Eye (tissue), 1 donor: ENCODE measurements at regions not wholly inside any gene's neighbourhood (a gene's known extent, or its start where the extent isn't known, plus 50 kb on each side); places are given as distances from the start of the nearest gene placed in this dataset.
"Not testable (repeated sequence)": the region's sequence is repeated elsewhere in the genome, so short reads cannot be mapped to it uniquely, and the experiment has no call there.

Experiments used
- DNase-seq: peaks from one replicate; pipeline ENCODE4 v3.0.0-alpha.2; 2015

GRCh38 chr7:39826166-39826565 is 123.9 kb upstream of the CDK13 start:
- DNase-seq: peak; percentile 24

- DNase-seq: peak; percentile 32
Measured at GRCh38 chr7:39827571-39827970, 122.5 kb upstream of the CDK13 start.

DNA sequence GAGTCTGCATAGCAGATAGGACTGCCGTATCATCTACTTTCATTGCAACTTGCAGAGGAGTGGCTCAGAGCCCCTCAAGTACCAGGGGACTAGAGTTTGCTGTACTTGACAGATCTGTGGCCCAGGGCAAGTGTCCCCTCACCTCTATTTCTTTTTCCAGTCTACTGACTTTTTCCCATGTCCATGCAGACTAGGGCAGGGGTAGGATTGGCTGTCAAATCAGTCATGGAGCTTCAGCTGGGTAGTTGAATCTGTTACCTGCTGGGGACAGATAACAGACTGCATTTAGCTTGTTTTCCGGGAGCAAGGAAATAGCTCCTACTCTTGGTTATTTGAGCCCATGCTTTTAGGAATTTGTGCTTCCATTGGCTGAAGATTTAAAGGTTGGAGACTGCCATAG is 121.0 kb upstream of the CDK13 start:
- DNase-seq: no peak

DNA sequence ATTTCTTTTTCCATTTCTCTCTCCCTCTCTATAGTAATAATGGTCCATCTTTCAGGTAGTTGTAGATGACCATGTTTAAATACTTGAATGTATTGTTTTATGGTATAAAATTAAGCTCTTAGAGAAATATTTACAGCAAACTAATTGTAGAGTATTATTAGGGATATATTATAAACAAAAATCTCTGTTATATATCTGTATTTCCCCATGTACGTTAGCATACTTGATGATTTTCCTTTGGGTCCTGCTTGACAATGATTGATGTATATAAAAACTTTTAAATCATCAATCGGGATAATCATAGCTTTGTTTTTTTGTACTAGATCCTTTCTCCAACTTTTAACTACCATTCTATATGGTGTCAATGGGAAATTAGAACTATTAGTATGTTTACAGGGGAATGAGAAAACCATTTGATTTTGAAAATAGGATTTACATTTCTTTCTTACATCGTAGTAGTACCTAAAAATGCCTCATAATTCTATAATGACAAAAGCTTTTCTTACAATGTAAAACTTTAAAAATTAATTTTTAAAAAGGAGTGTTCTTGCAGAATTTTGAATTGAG is 117.5 kb upstream of the CDK13 start:
- no peak for DNase-seq

GRCh38 chr7:39833180-39833799 is 116.8 kb upstream of the CDK13 start:
- DNase-seq: peak; percentile 84

DNA sequence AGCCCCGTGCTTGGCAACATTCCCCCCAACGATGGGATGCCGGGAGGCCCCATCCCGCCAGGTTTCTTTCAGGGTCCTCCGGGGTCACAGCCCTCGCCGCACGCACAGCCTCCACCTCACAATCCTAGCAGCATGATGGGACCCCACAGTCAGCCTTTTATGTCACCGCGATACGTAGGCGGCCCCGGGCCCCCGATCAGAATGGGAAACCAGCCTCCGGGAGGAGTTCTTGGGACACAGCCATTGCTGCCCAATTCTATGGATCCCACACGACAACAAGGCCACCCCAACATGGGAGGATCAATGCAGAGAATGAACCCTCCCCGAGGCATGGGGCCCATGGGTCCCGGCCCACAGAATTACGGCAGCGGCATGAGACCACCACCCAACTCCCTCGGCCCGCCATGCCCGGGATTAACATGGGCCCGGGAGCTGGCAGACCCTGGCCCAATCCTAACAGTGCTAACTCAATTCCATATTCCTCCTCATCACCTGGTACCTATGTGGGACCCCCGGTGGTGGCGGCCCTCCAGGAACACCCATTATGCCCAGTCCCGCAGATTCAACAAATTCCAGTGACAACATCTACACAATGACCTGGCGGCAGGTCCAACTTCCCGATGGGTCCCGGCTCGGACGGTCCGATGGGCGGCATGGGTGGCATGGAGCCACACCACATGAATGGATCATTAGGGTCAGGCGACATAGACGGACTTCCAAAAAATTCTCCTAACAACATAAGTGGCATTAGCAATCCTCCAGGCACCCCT is 116.0 kb upstream of the CDK13 start:
- DNase-seq: peak; percentile 29

- no peak for DNase-seq
Measured at GRCh38 chr7:39838326-39838725, 111.7 kb upstream of the CDK13 start.

DNA sequence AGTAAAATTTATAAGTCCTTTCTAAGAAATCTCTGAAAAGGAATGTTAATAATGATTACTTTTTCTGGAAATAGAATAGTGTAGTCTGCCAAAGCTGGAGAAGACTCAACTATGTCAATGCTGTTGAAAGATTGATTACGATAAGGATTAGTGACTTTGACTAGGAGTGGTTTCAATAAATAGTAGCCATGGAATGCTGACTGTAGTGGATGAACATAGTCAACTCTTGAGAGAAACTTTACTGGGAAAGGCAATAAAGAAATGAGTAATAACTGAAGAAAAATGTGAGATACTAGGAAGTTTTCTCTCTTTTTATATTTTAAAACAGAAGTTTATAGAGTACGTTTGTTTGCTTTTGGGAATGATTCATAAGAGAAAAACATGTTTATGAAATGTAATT is 105.0 kb upstream of the CDK13 start:
- DNase-seq: no peak

GRCh38 chr7:39847227-39847626 is 102.8 kb upstream of the CDK13 start:
- DNase-seq: no peak

DNA sequence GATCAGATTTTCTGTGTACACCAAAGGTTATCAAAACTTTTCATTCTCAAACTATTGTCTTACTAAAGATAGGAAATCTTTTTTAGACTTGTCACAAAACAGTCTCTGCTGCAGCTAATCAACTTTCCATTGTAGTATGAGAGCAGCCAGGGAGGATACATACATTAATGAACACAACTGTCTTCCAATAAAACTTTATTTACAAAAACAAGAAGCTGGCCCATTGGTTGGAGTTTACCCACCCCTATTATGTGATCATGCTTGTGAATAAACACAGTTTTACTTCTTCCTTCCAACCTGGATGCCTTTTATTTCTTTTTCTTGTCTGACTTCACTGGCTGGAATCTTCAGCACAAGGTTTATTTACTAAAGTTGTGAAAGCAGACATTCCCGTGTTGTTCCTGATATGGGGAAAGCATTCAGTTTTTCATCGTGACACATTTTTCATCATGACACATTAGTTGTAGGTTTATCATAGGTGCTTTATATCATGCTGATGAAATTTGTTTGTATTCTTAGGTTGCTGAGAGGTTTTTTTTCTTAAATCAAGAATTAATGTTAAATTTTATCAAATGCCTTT is 98.5 kb upstream of the CDK13 start:
- DNase-seq: no peak

DNA sequence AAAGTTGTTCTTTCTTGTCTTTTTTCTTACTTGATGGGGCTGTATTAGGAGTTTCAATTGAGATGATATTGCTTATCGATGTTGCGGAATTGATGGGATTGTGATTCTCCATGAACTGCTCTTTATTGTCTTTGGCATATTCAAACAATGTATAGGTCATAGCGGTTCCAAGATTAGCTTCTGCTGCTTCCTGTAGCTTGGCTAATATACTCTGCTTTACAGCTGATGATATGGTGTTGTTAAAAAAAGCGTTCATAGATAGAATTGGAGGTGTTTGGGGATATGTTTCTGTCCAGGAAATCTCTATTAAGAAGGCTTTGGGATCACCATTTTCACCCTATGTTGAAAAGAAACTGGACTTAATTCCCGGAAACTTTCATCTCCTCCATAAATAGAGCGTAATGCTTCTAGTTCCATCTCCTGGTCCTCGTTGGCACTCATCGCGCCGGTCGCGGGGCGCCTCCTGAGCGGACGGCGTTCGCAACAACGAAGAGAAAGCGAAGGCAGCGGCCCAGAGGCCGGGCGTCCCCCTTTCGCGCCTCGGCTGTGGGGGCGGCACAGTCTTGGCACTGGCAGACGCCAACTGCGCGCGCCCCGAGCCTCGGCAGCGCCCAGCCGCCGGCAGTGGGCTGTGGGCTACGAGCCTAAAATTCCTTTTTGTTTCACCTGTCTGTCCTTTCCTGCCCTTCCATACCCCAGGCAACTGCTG is 95.3 kb upstream of the CDK13 start:
- DNase-seq: not testable (repeated sequence)

GRCh38 chr7:39855325-39855674 is 94.8 kb upstream of the CDK13 start:
- no peak for DNase-seq

- DNase-seq: not testable (repeated sequence)
Measured at GRCh38 chr7:39863675-39864322, 86.3 kb upstream of the CDK13 start.

GRCh38 chr7:39869888-39870522 is 80.1 kb upstream of the CDK13 start:
- DNase-seq: not testable (repeated sequence)

DNA sequence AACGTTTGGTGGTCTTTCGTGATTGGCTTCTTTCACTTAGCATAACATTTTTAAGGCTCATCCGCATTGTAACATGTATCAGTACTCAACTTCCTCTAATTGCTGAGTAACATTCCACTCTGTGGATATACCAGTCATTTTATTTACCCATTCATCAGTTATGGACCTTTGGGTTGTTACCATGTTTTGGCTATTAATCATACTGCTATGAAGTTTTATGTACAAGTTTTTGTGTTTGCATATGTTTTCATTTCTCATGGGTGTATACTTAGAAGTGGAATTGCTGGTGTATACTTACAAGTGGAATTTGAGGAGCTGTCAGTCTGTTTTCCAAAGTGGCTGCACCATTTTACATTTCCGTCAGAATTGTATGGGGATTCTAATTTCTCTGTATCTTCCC is 78.4 kb upstream of the CDK13 start:
- not testable (repeated sequence) for DNase-seq

GRCh38 chr7:39880556-39880955 is 69.5 kb upstream of the CDK13 start:
- DNase-seq: no peak

DNA sequence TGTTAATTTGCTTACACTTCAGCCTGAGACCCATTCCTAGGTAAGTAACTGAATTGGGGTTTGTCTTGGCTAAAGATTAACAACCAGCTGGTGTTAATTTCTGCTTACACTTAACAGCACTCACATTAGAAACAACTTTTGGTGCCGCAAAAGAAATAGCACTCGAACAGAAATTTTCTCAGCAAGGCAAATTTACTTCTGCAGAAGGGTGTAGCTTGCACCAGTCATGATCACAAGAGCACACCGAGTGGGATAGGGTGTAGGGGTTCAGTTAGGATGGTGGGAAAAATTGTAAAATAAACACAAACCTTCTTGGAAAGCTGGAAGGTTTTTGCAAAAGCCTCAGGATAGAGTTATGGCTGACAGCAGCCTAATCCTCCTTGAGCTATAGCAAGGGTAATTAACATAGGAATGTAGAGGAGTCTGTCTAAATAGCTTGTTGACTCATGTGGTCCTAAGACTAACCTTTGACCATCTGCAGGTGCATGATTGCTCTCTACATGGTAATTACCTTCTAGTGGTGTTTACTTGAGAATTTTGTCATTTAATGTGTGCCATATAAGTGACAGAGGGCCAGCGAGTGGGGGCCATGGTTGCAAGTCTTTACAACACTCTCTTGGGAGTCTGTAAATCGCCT is 67.8 kb upstream of the CDK13 start:
- no peak for DNase-seq

GRCh38 chr7:39883812-39884390 is 66.2 kb upstream of the CDK13 start:
- DNase-seq: no peak

GRCh38 chr7:39888171-39888853 is 61.7 kb upstream of the CDK13 start:
- no peak for DNase-seq

- DNase-seq: no peak
Measured at GRCh38 chr7:39890411-39890810, 59.6 kb upstream of the CDK13 start.

DNA sequence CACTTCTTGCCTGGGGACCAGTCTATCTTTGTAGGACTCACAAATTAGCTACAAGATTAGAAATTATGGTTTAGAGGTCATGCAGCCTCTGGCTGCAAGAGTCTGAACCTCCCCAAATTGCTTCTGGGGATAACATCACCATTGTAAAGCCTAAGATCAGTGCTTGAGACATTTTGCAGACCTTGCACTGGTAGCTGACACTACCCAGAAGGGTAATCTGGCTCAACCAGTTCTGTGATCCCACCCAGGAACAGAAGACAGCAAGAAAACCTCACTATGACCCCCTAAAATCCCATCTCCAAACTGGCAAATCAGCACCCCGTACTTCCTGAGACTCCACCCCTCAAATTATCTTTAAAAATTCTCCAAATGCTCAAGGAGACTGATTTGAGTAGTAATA is 58.2 kb upstream of the CDK13 start:
- DNase-seq: no peak
